WI38 (cell line): ENCODE measurements at regions not wholly inside any gene's neighbourhood (a gene's known extent, or its start where the extent isn't known, plus 50 kb on each side); places are given as distances from the start of the nearest gene placed in this dataset.

Experiments
- H3K4me3 ChIP-seq: 2 replicates; pipeline ENCODE4 v1.5.1; 2011; ENCODE audit warnings: low read depth, mild to moderate bottlenecking, control low read depth, low read length
- CTCF ChIP-seq: IDR thresholded peaks from 2 replicates; pipeline ENCODE4 v1.5.1; 2012; ENCODE audit warnings: low read depth, mild to moderate bottlenecking, control low read depth, low read length

DNA sequence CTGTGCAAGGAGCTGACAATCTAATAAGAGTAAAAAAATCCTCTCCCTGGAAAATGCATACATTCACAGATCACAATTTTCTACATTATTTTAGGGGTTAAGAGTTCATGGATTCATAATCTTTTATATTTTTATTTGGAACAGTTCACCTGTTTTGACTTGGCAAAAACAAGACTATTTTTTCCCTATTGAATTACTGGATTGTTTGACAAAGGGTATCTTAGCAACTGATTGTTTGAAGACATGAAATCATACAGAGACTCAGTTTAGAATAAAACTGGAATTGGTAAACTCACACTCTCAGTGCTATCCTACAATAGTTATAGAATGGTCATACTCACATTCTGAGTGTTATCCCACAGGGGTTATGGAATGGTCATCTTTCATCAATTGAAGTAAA, 358.2 kb upstream of the PTGER4 start:
- TF ChIP-seq CTCF, result no peak

DNA sequence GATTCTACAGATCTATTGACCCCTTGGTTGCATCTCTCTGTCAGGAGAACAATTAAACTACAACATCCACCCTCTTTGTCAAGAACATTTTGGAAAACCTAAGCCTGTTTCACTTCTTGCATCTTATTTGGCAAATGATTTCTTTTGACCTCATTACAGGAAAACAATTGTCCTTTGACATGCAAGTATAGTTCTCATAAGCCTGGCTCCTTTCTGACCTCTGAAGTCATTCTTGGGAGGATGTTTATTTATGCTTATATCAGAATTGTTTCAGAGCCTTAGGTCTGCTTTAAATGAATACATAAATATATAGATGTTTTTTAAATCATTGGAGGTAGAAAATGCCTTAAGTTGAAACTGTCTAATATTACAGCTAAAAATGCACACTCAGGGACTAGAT, 361.3 kb upstream of the PTGER4 start:
- no peak overlapping the region for H3K4me3 ChIP-seq
- TF ChIP-seq CTCF, result no peak

More for the DNA sequence above, 358.2 kb upstream of the PTGER4 start:
- H3K4me3 ChIP-seq, result no peak overlapping the region

DNA sequence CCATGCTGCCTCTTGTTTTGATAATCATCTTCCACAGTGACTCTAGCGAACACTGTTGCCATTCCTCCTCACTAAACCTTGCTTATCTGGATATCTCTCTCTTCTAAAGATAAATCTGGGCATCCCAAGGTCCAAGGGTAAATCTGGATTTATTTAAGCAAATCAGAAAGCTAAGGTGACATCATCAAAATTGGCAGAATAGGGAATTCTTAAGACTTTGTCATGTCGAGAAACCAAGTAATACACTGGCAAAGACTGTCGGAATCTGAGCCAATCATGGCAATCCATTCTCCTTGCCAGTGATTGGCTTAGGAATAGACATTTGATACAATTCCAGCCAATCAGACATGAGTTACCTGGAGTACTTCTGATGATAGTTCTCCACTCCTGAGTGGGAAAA, 362.7 kb upstream of the PTGER4 start:
- TF ChIP-seq CTCF, result no peak
- no peak overlapping the region for H3K4me3 ChIP-seq

GRCh38 chr5:40315126-40315525, 364.6 kb upstream of the PTGER4 start:
- no peak for TF ChIP-seq CTCF

GRCh38 chr5:40314275-40314674, 365.4 kb upstream of the PTGER4 start:
- no peak for TF ChIP-seq CTCF
- no peak overlapping the region for H3K4me3 ChIP-seq

More at GRCh38 chr5:40315126-40315525, 364.6 kb upstream of the PTGER4 start:
- H3K4me3 ChIP-seq, result no peak overlapping the region

- H3K4me3 ChIP-seq, result no peak overlapping the region
- TF ChIP-seq CTCF, result no peak
These were observed 367.5 kb upstream of the PTGER4 start for GRCh38 chr5:40312205-40312604.

- no peak overlapping the region for H3K4me3 ChIP-seq
- TF ChIP-seq CTCF, result no peak
These were observed 369.9 kb upstream of the PTGER4 start for GRCh38 chr5:40309851-40310250.
